ENCODE measurements at regions not wholly inside any gene's neighbourhood (a gene's known extent, or its start where the extent isn't known, plus 50 kb on each side); places are given as distances from the start of the nearest gene placed in this dataset.

DNA sequence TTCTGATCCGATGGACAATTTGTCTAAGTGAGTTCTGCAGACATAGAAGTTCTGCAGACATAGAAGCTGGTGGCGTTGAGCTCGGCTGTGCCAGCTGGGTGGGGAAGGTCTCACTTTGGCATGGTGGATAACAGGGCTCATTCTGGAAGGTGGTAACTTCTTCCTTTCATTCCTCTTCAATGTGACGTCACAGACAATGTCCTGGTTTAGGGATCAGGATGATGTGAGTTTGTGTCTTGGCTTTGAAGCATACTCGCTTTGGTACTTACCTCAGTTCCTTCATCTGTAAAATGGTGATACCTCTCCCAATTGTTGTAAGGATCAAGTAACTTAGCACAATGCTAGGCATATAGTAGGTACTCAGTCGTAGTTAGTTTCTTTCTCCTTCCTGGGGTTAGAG, 408.8 kb upstream of the ASIC2 start:
- DNase-seq (ENCODE audit: low spot score), result no peak
- Histone ChIP-seq H3K4me1 (ENCODE audit: control insufficient read depth in 4 of 4, insufficient read depth in 4 of 4, low read length in 3 of 4) (no peaks in the 10 kb centered on the region), H3K4me3 (ENCODE audit: low read depth in 1 of 3, low read length in 3 of 3) (no peak overlapping the region), H3K9ac (ENCODE audit: low read depth in 1 of 2, low read length in 2 of 2) (no peak overlapping the region), H3K9me3 (ENCODE audit: control insufficient read depth in 4 of 4, low read length in 3 of 4) (no peaks in the 10 kb centered on the region), H3K27ac (ENCODE audit: low read depth in 1 of 2, low read length in 2 of 2) (no peak overlapping the region), H3K27me3 (ENCODE audit: control insufficient read depth in 4 of 4, insufficient read depth in 4 of 4, low read length in 3 of 4) (no peaks in the 10 kb centered on the region), H3K36me3 (ENCODE audit: control insufficient read depth in 4 of 4, insufficient read depth in 3 of 4, low read depth in 1 of 4, low read length in 3 of 4) (no peaks in the 10 kb centered on the region)
- 84% methylated on average over 6 of the region's 6 CpGs for WGBS
- TF ChIP-seq, protein P1, sequence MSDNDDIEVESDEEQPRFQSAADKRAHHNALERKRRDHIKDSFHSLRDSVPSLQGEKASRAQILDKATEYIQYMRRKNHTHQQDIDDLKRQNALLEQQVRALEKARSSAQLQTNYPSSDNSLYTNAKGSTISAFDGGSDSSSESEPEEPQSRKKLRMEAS (IDR thresholded peaks at IDR 0.05), result no peak
- TF ChIP-seq, protein P2, sequence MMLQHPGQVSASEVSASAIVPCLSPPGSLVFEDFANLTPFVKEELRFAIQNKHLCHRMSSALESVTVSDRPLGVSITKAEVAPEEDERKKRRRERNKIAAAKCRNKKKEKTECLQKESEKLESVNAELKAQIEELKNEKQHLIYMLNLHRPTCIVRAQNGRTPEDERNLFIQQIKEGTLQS (IDR thresholded peaks at IDR 0.05), result no peak
- TF ChIP-seq HNF4A (conservative IDR thresholded peaks at IDR 0.05) (no peak), RXRA (IDR thresholded peaks at IDR 0.05) (no peak), RAD21 (IDR thresholded peaks at IDR 0.05) (no peak), SP1 (IDR thresholded peaks at IDR 0.05) (no peak), EGR1 (IDR thresholded peaks at IDR 0.05; ENCODE audit: low read depth in 2 of 2) (no peak), NR2F2 (IDR thresholded peaks at IDR 0.05) (no peak), TAF1 (conservative IDR thresholded peaks at IDR 0.05) (no peak), FOXA2 (IDR thresholded peaks at IDR 0.05) (no peak), GABPA (IDR thresholded peaks at IDR 0.05 in 1 of 2, conservative IDR thresholded peaks at IDR 0.05 in 1 of 2) (no peak)
- TF ChIP-seq, protein P3, sequence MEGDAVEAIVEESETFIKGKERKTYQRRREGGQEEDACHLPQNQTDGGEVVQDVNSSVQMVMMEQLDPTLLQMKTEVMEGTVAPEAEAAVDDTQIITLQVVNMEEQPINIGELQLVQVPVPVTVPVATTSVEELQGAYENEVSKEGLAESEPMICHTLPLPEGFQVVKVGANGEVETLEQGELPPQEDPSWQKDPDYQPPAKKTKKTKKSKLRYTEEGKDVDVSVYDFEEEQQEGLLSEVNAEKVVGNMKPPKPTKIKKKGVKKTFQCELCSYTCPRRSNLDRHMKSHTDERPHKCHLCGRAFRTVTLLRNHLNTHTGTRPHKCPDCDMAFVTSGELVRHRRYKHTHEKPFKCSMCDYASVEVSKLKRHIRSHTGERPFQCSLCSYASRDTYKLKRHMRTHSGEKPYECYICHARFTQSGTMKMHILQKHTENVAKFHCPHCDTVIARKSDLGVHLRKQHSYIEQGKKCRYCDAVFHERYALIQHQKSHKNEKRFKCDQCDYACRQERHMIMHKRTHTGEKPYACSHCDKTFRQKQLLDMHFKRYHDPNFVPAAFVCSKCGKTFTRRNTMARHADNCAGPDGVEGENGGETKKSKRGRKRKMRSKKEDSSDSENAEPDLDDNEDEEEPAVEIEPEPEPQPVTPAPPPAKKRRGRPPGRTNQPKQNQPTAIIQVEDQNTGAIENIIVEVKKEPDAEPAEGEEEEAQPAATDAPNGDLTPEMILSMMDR (IDR thresholded peaks at IDR 0.05; ENCODE audit: low read depth, low read length, missing input control), result no peak
- TF ChIP-seq, protein P4, sequence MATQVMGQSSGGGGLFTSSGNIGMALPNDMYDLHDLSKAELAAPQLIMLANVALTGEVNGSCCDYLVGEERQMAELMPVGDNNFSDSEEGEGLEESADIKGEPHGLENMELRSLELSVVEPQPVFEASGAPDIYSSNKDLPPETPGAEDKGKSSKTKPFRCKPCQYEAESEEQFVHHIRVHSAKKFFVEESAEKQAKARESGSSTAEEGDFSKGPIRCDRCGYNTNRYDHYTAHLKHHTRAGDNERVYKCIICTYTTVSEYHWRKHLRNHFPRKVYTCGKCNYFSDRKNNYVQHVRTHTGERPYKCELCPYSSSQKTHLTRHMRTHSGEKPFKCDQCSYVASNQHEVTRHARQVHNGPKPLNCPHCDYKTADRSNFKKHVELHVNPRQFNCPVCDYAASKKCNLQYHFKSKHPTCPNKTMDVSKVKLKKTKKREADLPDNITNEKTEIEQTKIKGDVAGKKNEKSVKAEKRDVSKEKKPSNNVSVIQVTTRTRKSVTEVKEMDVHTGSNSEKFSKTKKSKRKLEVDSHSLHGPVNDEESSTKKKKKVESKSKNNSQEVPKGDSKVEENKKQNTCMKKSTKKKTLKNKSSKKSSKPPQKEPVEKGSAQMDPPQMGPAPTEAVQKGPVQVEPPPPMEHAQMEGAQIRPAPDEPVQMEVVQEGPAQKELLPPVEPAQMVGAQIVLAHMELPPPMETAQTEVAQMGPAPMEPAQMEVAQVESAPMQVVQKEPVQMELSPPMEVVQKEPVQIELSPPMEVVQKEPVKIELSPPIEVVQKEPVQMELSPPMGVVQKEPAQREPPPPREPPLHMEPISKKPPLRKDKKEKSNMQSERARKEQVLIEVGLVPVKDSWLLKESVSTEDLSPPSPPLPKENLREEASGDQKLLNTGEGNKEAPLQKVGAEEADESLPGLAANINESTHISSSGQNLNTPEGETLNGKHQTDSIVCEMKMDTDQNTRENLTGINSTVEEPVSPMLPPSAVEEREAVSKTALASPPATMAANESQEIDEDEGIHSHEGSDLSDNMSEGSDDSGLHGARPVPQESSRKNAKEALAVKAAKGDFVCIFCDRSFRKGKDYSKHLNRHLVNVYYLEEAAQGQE (IDR thresholded peaks at IDR 0.05), result no peak
- TF ChIP-seq, protein P5, sequence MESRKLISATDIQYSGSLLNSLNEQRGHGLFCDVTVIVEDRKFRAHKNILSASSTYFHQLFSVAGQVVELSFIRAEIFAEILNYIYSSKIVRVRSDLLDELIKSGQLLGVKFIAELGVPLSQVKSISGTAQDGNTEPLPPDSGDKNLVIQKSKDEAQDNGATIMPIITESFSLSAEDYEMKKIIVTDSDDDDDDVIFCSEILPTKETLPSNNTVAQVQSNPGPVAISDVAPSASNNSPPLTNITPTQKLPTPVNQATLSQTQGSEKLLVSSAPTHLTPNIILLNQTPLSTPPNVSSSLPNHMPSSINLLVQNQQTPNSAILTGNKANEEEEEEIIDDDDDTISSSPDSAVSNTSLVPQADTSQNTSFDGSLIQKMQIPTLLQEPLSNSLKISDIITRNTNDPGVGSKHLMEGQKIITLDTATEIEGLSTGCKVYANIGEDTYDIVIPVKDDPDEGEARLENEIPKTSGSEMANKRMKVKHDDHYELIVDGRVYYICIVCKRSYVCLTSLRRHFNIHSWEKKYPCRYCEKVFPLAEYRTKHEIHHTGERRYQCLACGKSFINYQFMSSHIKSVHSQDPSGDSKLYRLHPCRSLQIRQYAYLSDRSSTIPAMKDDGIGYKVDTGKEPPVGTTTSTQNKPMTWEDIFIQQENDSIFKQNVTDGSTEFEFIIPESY (IDR thresholded peaks at IDR 0.05), result no peak

DNA sequence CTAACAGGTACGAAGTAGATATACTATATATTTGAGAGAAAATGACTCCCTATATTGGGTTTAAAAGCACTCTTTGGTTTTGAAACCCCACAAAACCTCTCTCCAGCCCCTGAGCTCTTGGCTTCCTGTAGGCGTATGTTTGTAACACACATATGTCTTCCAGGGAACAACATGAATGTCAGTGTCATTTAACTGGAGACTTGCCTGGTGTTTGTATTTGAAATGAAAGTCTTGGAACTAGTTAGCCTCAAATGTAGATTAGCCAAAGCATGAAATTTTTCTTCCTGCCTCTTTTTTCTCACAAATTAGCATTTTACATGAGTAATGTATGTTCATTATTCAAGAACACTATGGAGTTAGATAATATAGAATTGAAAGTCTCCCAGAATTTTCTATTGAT, 411.8 kb upstream of the ASIC2 start:
- no peak for DNase-seq (ENCODE audit: low spot score)
- Histone ChIP-seq H3K27ac (ENCODE audit: low read depth in 1 of 2, low read length in 2 of 2) (no peak overlapping the region), H3K36me3 (ENCODE audit: control insufficient read depth in 4 of 4, insufficient read depth in 3 of 4, low read depth in 1 of 4, low read length in 3 of 4) (no peaks in the 10 kb centered on the region), H3K9ac (ENCODE audit: low read depth in 1 of 2, low read length in 2 of 2) (no peak overlapping the region), H3K4me1 (ENCODE audit: control insufficient read depth in 4 of 4, insufficient read depth in 4 of 4, low read length in 3 of 4) (no peaks in the 10 kb centered on the region), H3K27me3 (ENCODE audit: control insufficient read depth in 4 of 4, insufficient read depth in 4 of 4, low read length in 3 of 4) (no peaks in the 10 kb centered on the region), H3K4me3 (ENCODE audit: low read depth in 1 of 3, low read length in 3 of 3) (no peak overlapping the region), H3K9me3 (ENCODE audit: control insufficient read depth in 4 of 4, low read length in 3 of 4) (no peaks in the 10 kb centered on the region)
- TF ChIP-seq NR2F2 (IDR thresholded peaks at IDR 0.05), result no peak
- TF ChIP-seq, protein P1 (IDR thresholded peaks at IDR 0.05), result no peak
- TF ChIP-seq EGR1 (IDR thresholded peaks at IDR 0.05; ENCODE audit: low read depth in 2 of 2), result no peak
- TF ChIP-seq SP1 (IDR thresholded peaks at IDR 0.05), result no peak
- TF ChIP-seq, protein P2 (IDR thresholded peaks at IDR 0.05), result no peak
- 86% methylated on average over 2 of the region's 2 CpGs for WGBS

Data from liver (tissue), 8 donors.